GM21423 (cell line): ENCODE measurements at regions not wholly inside any gene's neighbourhood (a gene's known extent, or its start where the extent isn't known, plus 50 kb on each side); places are given as distances from the start of the nearest gene placed in this dataset.

Source experiments
- ATAC-seq: cut with Tn5 transposase; IDR thresholded peaks from one replicate; pipeline ENCODE4 v1.9.1; 2021; ENCODE audit warnings: mild to moderate bottlenecking, moderate library complexity; ENCODE audit not compliant: unreplicated experiment

DNA sequence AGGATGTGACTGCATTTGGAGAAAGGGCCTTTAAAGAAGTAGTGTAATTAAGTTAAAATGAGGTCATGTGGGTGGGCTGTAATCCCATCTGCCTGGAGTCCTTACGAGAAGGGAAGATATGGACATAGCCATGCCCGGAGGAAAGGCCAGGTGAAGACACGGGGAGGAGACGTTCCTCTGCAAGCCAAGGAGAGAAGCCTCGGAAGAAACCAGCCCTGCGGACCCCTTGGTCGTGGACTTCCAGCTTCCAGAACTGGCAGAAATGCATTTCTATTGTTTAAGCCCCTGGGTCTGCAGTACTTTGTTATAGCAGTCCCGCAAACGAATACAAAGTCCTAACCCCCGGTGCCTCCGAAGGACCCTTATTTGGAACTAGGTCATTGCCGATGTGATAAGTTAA, 87.6 kb upstream of the TAF1B start:
- no peak for ATAC-seq

DNA sequence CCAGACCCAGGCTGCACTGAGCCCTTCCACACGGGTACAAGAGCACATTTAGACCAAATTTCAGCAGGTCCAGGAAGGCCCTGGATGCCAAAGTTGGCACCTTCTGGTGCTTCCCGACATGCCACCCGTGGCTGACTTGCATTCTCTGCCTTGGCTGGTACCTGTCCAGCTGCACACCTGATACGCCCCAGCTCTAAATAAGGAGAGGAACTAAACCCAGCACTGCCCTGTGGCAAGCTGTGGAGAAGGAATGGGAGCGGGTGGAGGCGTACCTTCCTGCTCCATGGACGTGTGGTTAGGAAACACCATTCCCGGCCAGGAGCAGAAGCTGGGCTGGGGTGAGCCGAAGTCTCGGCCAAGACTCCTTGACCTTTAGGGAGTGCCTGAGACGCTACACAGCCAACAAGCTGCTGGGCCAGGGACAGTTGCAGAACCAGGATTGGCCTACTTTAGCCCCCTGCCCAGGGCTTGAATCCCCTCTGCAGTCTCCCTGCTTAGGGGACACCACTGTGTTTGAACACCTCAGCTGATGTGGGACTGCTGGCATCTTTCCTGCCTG, 86.5 kb upstream of the TAF1B start:
- ATAC-seq = no peak

DNA sequence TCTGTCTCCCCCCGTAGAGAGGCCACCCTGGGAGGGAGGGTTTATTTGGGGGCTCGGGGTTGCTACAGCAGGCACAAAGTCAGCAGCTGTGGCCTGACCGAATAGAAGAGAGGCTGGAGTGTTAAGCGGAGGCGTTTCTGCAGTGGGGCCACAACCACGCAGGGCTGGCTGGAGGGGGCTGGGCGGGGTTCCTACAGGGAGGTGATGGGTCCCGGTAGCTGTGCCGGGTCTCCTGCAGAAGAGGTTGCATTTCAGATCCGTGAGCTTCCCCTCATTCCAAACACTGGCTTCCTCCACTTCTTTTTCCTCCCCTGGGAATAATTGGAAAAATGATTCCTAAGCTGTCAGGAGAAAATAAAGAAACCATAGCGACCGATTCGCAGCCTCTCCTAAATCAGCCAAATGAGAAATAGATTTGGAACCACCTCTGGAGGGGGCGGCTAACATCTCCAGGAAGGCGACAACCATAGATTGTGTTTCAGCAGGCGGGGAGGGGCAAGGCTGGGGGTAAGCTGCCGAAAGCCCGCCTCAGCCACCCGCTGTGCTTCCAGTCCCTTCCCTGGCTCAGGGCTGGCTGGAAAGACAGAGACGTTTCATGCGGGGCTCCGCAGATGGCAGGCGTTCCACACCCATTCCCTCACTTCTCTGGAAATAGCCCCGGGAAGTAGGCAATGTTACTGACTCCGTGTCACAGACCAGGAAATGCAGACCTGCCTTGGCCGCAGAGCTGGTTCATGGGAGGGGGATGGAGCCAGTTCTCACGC, 85.6 kb upstream of the TAF1B start:
- no peak for ATAC-seq

- ATAC-seq = no peak
Observed at GRCh38 chr2:9758741-9759140, 84.5 kb upstream of the TAF1B start.

DNA sequence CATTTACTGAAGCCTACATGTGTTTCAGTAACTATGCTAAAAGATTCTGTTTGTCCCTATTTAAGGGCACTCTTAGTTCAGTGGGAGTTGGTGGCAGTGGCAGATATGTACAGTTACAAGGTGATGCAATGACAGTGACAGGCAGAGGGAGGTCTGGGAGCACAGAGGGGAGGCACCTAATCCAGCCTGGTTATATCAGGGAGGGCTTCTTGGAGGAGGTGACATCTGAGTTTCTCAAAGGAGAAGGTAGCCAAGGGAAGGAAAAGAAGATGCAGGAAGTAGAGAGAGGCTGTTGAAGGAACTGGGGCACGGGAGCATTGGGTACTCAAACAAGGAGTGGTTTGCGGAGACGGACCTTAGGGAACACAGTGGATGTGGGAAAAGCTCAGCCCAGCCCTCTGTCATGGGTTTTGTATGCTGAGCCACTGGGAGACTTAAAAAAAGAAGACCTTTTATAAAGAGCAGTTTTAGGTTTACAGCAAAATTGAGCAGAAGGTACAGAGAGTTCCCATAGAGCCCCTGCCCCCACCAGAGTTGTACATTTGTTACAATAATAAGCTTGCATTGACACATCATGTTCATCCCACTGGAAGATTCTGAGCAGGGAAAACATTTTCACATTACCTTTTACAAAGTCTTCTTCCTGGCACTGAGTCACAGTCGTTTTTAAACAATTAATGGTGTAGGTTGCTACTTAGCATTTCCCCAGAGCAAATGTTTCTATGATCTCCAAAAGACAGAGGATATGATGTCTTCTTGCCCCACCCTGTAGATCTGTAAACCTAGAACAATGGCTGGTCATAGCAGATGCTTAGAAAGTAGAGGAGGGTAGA, 83.0 kb upstream of the TAF1B start:
- ATAC-seq = no peak

DNA sequence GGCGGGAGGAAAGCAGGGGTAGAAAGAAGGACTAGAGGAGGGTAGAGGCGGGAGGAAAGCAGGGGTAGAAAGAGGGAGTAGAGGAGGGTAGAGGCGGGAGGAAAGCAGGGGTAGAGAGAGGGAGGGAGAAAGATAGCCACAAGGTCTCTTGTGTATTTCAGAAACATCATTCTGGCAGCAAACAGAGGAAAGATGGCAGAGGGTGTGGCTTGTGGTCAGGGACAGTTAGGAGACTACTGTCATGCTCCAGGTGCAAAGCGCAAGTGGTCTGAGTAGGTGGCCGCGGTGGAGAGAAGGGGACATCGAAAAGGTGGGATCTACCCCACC, 82.4 kb upstream of the TAF1B start:
- ATAC-seq = no peak

DNA sequence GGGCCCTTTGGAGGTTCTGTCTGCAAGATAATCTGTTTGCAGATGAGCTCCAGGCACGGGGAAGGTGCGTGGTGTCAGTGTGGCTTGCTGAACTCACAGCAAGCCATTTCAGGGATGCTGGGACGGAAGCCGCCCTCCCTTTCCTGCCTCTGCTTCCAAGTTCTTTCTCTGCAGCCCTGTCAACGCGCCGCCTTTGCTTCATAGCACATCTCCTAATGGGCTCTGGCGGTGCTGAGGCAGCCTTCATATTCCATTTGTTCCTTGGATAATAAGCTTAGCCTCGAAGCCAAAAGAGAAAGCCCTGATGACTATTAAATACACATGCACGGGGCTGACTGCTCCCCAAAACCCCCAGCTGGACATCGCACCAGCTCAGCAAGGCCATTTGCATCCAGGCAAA, 81.7 kb upstream of the TAF1B start:
- no peak for ATAC-seq

DNA sequence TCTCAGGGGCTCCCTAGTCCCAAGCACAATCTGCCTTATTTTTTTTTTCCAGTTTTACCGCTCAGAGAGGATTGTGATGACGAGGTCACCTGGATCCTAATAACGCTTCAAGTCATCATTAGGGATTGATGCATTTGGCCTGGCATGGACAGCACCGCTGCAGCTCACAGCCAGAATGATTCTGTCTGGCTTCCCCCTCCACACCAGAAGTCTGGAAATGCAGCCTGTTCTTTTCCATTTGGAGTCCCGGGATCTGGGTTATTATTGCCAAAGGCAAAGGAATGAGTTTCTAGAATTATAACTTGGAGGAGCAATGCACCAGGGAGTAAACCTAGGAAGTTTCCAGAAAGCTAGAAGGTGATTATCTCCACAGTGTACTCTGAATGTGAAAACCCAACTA, 81.1 kb upstream of the TAF1B start:
- ATAC-seq = no peak

GRCh38 chr2:9762941-9763340, 80.3 kb upstream of the TAF1B start:
- ATAC-seq = no peak

DNA sequence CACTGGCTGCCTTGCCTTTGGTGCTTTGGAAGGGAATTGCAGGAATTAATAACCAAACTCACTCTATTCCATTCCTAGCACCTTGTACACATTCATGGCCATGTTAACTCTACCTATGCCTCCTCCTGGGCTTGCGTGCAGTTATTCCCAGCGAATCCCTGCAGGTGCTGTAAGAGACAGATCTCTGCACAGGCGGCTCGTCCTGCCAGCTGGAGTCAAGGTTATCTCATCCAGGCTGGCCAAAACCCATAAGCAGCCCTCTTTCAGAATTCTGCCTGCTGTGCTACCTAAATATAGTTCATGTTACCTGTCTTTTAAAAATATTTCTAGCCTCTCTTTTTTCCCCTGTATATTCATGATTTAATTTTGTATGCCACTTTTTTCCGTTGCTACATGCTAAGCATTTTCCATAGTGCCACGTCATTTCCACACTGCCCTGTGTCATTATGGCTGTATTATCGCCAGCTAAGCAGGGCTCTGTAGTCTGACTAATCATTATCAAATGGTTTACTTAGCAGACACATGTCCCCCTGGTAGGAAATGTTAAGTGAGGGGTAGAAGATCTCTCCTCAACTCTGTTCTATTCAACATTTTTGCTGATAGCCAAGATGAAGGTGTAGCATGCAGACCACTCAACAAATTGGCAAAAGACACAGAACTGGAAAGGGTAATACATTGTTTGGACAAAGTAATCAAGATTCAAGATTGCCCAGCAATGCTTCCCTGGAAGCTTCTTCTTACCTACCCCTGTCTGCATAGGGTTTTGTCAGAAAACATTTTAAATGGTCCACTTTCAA, 79.7 kb upstream of the TAF1B start:
- ATAC-seq = no peak

DNA sequence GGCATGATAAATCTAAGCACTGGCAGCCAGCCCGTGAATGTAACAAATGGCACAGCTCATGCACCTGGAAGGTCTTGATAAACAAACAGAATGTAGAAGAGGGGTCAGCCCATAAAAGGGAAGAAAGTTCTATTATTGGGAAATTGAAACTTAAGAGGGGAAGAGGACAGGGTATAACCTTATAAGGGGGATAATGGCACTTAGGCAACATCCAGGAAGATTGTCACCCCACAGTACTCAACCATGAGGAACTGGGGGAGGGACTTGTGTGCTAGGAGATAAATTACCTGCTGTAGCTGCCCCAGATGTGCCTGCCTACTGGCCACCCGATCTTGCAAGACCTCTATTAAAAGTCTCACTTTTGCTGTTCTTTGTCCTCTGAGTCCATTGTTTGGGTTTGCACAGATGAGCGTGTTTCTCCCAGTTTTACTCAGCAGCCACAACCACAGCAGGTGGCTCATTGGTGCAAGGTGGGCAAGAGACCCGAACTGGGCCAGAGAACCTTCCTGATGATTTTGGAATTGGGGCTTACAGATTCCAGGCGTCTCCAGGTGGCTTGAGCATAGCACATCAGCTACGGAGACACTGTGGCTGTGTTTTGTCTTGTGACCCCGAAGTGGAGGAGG, 79.0 kb upstream of the TAF1B start:
- ATAC-seq = no peak

DNA sequence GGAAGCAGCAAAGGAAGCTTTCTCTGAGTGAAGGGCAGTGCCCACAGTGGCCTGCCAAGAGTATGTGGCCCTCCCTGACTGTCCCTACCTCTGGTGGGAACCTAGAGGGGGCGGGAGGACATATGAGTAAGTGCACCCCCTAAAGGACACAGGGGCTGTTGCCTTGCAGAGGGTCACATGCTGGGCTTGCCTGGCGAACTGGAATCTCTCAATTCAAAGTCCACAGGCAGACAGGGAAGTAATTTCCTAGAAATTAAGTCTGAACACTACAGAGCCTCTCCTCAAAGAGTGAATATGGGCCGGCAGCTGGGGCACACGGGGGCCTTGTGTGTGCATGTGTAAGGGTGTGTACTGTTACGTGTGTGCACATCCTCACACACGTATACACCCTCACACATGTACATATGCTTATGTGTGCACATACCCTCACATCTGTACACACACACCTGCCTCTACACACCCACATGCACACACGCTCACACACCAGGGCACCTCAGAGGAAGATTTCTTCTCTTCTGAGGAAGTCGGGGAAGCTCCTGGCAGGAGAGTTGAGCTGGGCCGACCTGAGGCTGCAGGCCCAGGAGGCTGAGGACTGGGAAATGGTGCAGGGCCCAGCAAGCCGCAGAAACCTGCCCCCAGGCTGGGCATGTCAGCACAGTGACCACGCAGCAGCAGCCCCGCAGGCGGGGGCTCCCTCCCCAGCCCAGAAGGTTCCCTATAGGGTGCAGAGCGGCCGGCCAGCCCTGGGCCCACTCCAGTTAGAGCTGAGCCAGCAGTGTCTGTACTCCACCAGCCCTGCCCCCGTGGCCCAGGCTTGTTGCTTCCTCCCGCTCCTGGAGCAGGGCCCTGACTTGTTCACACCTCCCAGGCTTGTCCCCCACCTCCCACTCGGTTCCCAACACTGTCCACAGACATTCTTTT, 77.4 kb upstream of the TAF1B start:
- ATAC-seq = no peak

- ATAC-seq = no peak
Observed at GRCh38 chr2:9767656-9768281, 75.5 kb upstream of the TAF1B start.

- no peak for ATAC-seq
Observed at GRCh38 chr2:9768388-9768787, 74.9 kb upstream of the TAF1B start.

DNA sequence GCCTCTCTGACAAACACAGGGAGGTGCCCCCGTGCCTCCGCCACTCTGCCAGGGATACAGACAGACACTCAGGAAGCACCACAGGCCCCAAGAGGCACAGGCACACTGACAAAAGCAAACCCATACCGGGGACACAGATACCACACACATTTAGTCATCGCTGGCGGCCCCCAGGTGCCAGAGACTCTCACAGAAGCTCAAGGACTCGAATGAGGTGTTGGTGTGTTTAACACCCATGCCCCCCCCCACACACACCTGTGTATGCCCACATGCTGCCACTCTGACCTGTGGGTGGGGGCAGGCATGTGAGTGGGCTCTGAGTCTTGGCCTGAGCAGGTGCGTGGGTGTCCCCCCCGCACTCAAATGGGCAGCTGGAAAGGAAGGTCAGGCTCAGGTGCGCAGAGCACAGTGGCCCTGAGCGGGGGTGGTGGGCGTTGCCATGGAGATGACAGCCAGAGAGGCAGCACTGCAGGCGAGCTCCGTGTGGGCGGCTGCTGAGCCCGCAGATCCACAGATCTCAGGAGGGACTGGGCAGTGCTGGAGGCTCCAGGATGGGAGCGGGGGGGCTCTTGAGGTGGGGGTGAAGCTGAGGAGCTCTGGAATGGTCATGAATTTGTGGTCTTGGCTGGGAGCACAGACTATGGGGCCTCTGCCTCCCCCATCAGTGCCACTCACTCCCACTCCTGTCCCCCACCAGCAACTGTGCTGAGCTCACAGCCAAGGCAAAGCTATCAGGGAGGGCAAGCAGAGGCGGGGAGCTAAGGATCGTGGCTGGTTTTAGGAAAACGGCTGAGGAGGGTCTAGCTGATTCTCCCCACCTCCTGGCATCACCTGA, 73.9 kb upstream of the TAF1B start:
- no peak for ATAC-seq

DNA sequence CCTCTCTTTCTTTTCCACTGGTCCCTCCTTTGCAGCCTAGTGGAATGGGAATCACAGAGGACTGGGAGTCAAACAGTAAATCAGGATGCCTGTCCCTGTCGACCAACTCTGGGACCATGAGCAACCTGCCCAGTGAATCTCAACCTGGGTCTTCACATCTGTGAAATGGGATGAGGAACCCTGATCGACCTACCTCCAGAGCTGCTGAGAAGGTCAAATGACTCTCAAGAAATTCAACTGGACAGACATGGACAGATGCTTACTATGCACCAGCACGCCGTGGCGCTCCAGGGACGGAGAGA, 73.3 kb upstream of the TAF1B start:
- no peak for ATAC-seq

GRCh38 chr2:9770308-9771100, 72.8 kb upstream of the TAF1B start:
- ATAC-seq = no peak

DNA sequence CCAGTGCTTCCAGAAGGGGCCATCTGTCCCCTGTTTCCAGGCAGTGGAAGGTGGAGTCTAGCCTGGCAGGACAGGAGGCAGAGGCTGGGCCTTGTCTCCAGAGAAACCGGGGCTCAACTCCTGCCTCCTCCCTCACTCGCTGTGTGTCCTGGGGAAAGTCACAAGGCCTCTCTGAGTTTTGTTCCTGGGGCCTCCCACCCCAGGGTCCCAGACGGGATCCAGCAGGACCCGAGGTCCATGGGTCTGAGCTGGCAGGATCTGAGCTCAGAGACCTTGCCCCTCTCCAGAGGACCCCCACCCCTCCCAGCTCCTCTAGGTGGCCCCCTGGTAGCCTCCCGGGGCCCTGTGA, 72.2 kb upstream of the TAF1B start:
- ATAC-seq = no peak
